Endodermal cell (in vitro differentiated cells): ENCODE measurements at regions not wholly inside any gene's neighbourhood (a gene's known extent, or its start where the extent isn't known, plus 50 kb on each side); places are given as distances from the start of the nearest gene placed in this dataset.

Experiments used
- DNase-seq: peaks from one replicate; pipeline ENCODE4 v3.0.0-alpha.2; 2017
- H3K27ac ChIP-seq: 2 replicates; pipeline ENCODE4 v1.5.1; 2013; ENCODE audit warnings: mild to moderate bottlenecking, low read depth, low read length, moderate library complexity
- H3K27me3 ChIP-seq: 2 replicates; pipeline ENCODE4 v1.6.1; 2013; ENCODE audit warnings: mild to moderate bottlenecking, low read length, moderate library complexity; ENCODE audit not compliant: insufficient read depth, control insufficient read depth, poor library complexity, severe bottlenecking
- H3K36me3 ChIP-seq: 2 replicates; pipeline ENCODE4 v1.7.0; 2013; ENCODE audit warnings: mild to moderate bottlenecking, low read length, moderate library complexity; ENCODE audit not compliant: control insufficient read depth, insufficient read depth
- H3K4me1 ChIP-seq: one replicate; pipeline ENCODE4 v1.7.0; 2013; ENCODE audit warnings: low read length; ENCODE audit not compliant: control insufficient read depth, insufficient read depth
- H3K4me3 ChIP-seq: 2 replicates; pipeline ENCODE4 v1.5.1; 2013; ENCODE audit warnings: mild to moderate bottlenecking, low read length, moderate library complexity
- H3K9ac ChIP-seq: 2 replicates; pipeline ENCODE4 v1.6.1; 2013; ENCODE audit warnings: mild to moderate bottlenecking, low read length, moderate library complexity; ENCODE audit not compliant: poor library complexity, severe bottlenecking; ENCODE audit errors: extremely low read depth
- H3K9me3 ChIP-seq: 2 replicates; pipeline ENCODE4 v1.6.1; 2013; ENCODE audit warnings: mild to moderate bottlenecking, low read length, moderate library complexity; ENCODE audit not compliant: control insufficient read depth
- H3K27ac Mint-ChIP-seq: 2 replicates; pipeline ENCODE4 v1.8.0; 2020; ENCODE audit warnings: mixed read lengths
- H3K27me3 Mint-ChIP-seq: 2 replicates; pipeline ENCODE4 v1.8.0; 2021; ENCODE audit warnings: mild to moderate bottlenecking, mixed read lengths; ENCODE audit not compliant: insufficient read depth
- H3K36me3 Mint-ChIP-seq: 2 replicates; pipeline ENCODE4 v1.8.0; 2020; ENCODE audit warnings: low read depth, mixed read lengths
- H3K4me1 Mint-ChIP-seq: 2 replicates; pipeline ENCODE4 v1.8.0; 2020; ENCODE audit warnings: mixed read lengths
- H3K4me3 Mint-ChIP-seq: 2 replicates; pipeline ENCODE4 v1.8.0; 2020; ENCODE audit warnings: mild to moderate bottlenecking, moderate library complexity, mixed read lengths
- H3K9me3 Mint-ChIP-seq: 2 replicates; pipeline ENCODE4 v1.8.0; 2020; ENCODE audit warnings: mild to moderate bottlenecking, mixed read lengths
- CTCF ChIP-seq: fragments of 200-600 bp; sonication (generic); conservative IDR thresholded peaks from 2 replicates; pipeline ENCODE4 v1.5.0; 2021; ENCODE audit warnings: antibody characterized with exemption, mild to moderate bottlenecking
- WGBS, 2 experiments: methylation state at CpG; one replicate each; pipeline versions ENCODE4 v1.1.5 to v1.1.7; 2013; ENCODE audit warnings: missing lambda C conversion rate in 2 of 2, mixed read lengths in 1 of 2; ENCODE audit not compliant: insufficient coverage in 1 of 2, insufficient read length in 1 of 2; 5-methylcytosine and 5-hydroxymethylcytosine counted together

GRCh38 chr1:4416189-4416588 lies 238.2 kb upstream of the AJAP1 start:
- Histone ChIP-seq H3K36me3 (no peaks in the 10 kb centered on the region), H3K4me3 (no peak overlapping the region), H3K27me3 (no peaks in the 10 kb centered on the region), H3K4me1 (no peaks in the 10 kb centered on the region), H3K9ac (no peak overlapping the region), H3K27ac (no peak overlapping the region), H3K9me3 (peaks cover 18% of the 10 kb centered on the region)
- H3K4me3 Mint-ChIP-seq = no peak overlapping the region
- H3K4me1 Mint-ChIP-seq = no peaks in the 10 kb centered on the region
- 89 to 100% methylated on average over 1 to 5 of the region's 5 CpGs for WGBS, 2 experiments
- H3K9me3 Mint-ChIP-seq = peaks cover 21% of the 10 kb centered on the region
- H3K27me3 Mint-ChIP-seq = no peaks in the 10 kb centered on the region
- no peak for TF ChIP-seq CTCF
- H3K27ac Mint-ChIP-seq = no peak overlapping the region
- no peak for DNase-seq
- no peaks in the 10 kb centered on the region for H3K36me3 Mint-ChIP-seq

GRCh38 chr1:4418021-4418420 lies 236.4 kb upstream of the AJAP1 start:
- H3K4me1 ChIP-seq = no peaks in the 10 kb centered on the region
- Mint-ChIP-seq H3K36me3 (no peaks in the 10 kb centered on the region), H3K4me3 (no peak overlapping the region), H3K4me1 (peaks cover 1% of the 10 kb centered on the region), H3K9me3 (peaks cover 18% of the 10 kb centered on the region), H3K27me3 (no peaks in the 10 kb centered on the region), H3K27ac (no peak overlapping the region)
- H3K9me3 ChIP-seq = peaks cover 18% of the 10 kb centered on the region
- H3K27ac ChIP-seq = no peak overlapping the region
- 90% methylated on average over 7 of the region's 7 CpGs; no CpG with 5 or more reads in 1 of the 2 experiments for WGBS, 2 experiments
- DNase-seq = no peak
- no peaks in the 10 kb centered on the region for H3K27me3 ChIP-seq
- H3K9ac ChIP-seq = no peak overlapping the region
- TF ChIP-seq CTCF = no peak
- H3K4me3 ChIP-seq = no peak overlapping the region
- H3K36me3 ChIP-seq = no peaks in the 10 kb centered on the region

- WGBS, 2 experiments = 33 to 74% methylated on average over 1 to 5 of the region's 5 CpGs
Observed at GRCh38 chr1:4421986-4422385, 232.4 kb upstream of the AJAP1 start.

More at GRCh38 chr1:4421986-4422385, 232.4 kb upstream of the AJAP1 start:
- Histone ChIP-seq H3K27me3 (no peaks in the 10 kb centered on the region), H3K27ac (peak overlapping the region; percentile 58), H3K4me3 (no peak overlapping the region), H3K9me3 (peaks cover 11% of the 10 kb centered on the region), H3K36me3 (no peaks in the 10 kb centered on the region), H3K9ac (no peak overlapping the region), H3K4me1 (no peaks in the 10 kb centered on the region)
- Mint-ChIP-seq H3K27me3 (no peaks in the 10 kb centered on the region), H3K4me3 (no peak overlapping the region), H3K36me3 (no peaks in the 10 kb centered on the region), H3K4me1 (peaks cover 1% of the 10 kb centered on the region), H3K9me3 (peaks cover 17% of the 10 kb centered on the region), H3K27ac (no peak overlapping the region)
- no peak for TF ChIP-seq CTCF
- no peak for DNase-seq
